ENCODE measurements at regions not wholly inside any gene's neighbourhood (a gene's known extent, or its start where the extent isn't known, plus 50 kb on each side); places are given as distances from the start of the nearest gene placed in this dataset.

DNA sequence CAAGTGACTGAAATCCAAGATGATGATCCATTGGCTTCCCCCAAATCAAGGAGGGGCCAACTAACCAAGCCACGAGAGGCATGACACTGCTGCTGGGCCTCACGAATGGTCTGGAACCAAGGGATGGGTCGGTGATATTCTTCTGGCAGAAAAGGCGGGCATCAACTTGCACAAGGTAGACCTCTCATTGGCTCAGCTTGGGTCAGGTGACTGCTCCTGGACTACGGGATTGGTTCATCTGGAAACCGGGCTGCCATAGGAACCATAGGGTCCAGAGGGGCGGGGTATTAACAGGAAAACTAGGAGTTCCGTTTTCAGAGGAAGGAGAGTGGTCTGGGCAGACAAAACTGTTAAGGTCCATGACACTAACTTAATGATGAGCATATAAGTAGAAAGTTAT, 100.9 kb downstream of the TFAP2C start:
- Histone ChIP-seq H3K36me3 (ENCODE audit: control insufficient read depth in 2 of 3, insufficient read depth in 3 of 3, low read length in 3 of 3) (no peaks in the 10 kb centered on the region), H3K4me3 (ENCODE audit: low read length in 3 of 3) (no peak overlapping the region), H3K27ac (ENCODE audit: low read depth in 2 of 2, low read length in 2 of 2) (no peak overlapping the region), H3K9ac (ENCODE audit: low read length in 3 of 3) (no peak overlapping the region), H3K4me1 (ENCODE audit: control insufficient read depth in 2 of 3, insufficient read depth in 2 of 3, low read depth in 1 of 3, low read length in 3 of 3) (no peaks in the 10 kb centered on the region), H3K27me3 (ENCODE audit: control insufficient read depth, insufficient read depth, low read length) (no peaks in the 10 kb centered on the region), H3K9me3 (ENCODE audit: control insufficient read depth in 2 of 3, insufficient read depth in 1 of 3, low read length in 3 of 3) (no peaks in the 10 kb centered on the region)
- FAIRE-seq (no peak), DNase-seq (no peak)
- TF ChIP-seq, protein P1, sequence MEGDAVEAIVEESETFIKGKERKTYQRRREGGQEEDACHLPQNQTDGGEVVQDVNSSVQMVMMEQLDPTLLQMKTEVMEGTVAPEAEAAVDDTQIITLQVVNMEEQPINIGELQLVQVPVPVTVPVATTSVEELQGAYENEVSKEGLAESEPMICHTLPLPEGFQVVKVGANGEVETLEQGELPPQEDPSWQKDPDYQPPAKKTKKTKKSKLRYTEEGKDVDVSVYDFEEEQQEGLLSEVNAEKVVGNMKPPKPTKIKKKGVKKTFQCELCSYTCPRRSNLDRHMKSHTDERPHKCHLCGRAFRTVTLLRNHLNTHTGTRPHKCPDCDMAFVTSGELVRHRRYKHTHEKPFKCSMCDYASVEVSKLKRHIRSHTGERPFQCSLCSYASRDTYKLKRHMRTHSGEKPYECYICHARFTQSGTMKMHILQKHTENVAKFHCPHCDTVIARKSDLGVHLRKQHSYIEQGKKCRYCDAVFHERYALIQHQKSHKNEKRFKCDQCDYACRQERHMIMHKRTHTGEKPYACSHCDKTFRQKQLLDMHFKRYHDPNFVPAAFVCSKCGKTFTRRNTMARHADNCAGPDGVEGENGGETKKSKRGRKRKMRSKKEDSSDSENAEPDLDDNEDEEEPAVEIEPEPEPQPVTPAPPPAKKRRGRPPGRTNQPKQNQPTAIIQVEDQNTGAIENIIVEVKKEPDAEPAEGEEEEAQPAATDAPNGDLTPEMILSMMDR (IDR thresholded peaks at IDR 0.05; ENCODE audit: borderline replicate concordance, extremely low read depth, insufficient read depth) = no peak
- intact Hi-C loops (cut with DNase I) = no loop called here

DNA sequence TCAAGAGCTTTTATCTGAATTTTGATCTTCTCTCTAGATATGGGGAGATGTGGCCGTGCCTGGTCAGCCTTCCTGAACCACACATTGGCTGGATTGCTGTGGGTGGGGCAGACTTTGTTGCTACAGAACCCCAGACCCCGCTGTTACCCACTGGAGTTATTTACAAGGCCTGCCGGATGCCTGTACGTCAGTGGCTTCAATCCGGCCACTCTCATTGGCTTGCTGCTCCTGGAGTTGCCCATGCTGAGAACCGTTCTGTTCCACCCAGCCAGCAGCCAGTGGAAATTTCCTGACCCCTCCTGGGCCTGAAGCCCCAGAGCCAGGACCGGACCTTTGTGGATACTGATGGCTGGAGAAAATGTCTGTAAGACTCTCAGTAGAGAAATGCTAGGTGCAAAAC, 101.9 kb downstream of the TFAP2C start:
- FAIRE-seq = no peak
- intact Hi-C loops (cut with DNase I) = no loop called here
- no peak for DNase-seq
- Histone ChIP-seq H3K27ac (ENCODE audit: low read depth in 2 of 2, low read length in 2 of 2) (no peak overlapping the region), H3K4me3 (ENCODE audit: low read length in 3 of 3) (no peak overlapping the region), H3K9me3 (ENCODE audit: control insufficient read depth in 2 of 3, insufficient read depth in 1 of 3, low read length in 3 of 3) (no peaks in the 10 kb centered on the region), H3K9ac (ENCODE audit: low read length in 3 of 3) (no peak overlapping the region), H3K27me3 (ENCODE audit: control insufficient read depth, insufficient read depth, low read length) (no peaks in the 10 kb centered on the region), H3K4me1 (ENCODE audit: control insufficient read depth in 2 of 3, insufficient read depth in 2 of 3, low read depth in 1 of 3, low read length in 3 of 3) (no peaks in the 10 kb centered on the region), H3K36me3 (ENCODE audit: control insufficient read depth in 2 of 3, insufficient read depth in 3 of 3, low read length in 3 of 3) (no peaks in the 10 kb centered on the region)
- TF ChIP-seq, protein P1 (IDR thresholded peaks at IDR 0.05; ENCODE audit: borderline replicate concordance, extremely low read depth, insufficient read depth) = no peak

DNA sequence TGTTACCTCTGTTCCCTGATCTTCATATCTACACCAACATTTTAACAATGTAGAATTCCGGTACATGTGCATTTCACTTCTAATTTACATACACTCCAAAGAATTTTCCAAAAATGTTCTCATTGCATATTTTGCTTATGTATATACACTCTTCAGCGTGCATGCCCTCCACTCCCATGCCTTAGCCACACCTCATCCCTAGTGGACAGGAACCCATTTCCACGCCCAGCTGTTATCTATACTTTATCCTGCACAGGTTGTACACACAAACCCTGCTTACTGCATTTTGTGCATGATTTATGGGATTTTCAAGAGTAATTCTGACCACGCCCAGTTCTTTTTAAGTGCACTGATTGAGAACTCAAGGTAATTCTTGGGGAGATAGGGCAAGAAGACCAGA, 102.4 kb downstream of the TFAP2C start:
- Histone ChIP-seq H3K4me1 (ENCODE audit: control insufficient read depth in 2 of 3, insufficient read depth in 2 of 3, low read depth in 1 of 3, low read length in 3 of 3) (no peaks in the 10 kb centered on the region), H3K27ac (ENCODE audit: low read depth in 2 of 2, low read length in 2 of 2) (no peak overlapping the region), H3K4me3 (ENCODE audit: low read length in 3 of 3) (no peak overlapping the region), H3K27me3 (ENCODE audit: control insufficient read depth, insufficient read depth, low read length) (no peaks in the 10 kb centered on the region), H3K9me3 (ENCODE audit: control insufficient read depth in 2 of 3, insufficient read depth in 1 of 3, low read length in 3 of 3) (no peaks in the 10 kb centered on the region), H3K36me3 (ENCODE audit: control insufficient read depth in 2 of 3, insufficient read depth in 3 of 3, low read length in 3 of 3) (no peaks in the 10 kb centered on the region), H3K9ac (ENCODE audit: low read length in 3 of 3) (no peak overlapping the region)
- TF ChIP-seq, protein P1 (IDR thresholded peaks at IDR 0.05; ENCODE audit: borderline replicate concordance, extremely low read depth, insufficient read depth) = no peak
- DNase-seq = no peak
- intact Hi-C loops (cut with DNase I) = no loop called here
- no peak for FAIRE-seq

DNA sequence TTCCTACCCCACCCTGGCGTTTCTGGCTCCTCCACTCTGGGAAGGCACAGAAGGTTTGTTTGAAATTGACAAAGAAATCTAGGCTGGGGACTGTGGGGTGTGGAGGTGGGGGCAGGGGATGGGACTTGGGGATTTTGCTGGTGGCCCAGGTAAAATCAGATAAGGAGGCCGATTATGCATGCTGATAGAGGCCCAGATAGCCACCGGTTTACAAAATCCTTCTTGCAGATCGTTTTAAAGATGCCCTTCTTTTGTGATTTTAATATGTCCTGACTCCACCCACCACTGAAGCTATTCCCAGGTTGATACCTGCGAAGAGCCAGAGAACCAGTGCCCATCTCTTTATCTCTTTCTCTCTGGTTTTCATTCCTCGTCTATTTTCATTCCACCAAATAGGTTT, 104.9 kb downstream of the TFAP2C start:
- FAIRE-seq (no peak), DNase-seq (no peak)
- no peak overlapping the region for H3K27ac ChIP-seq (ENCODE audit: low read depth in 2 of 2, low read length in 2 of 2)
- intact Hi-C loops (cut with DNase I) = no loop called here
- H3K4me3 ChIP-seq (ENCODE audit: low read length in 3 of 3) = no peak overlapping the region
- no peaks in the 10 kb centered on the region for H3K4me1 ChIP-seq (ENCODE audit: control insufficient read depth in 2 of 3, insufficient read depth in 2 of 3, low read depth in 1 of 3, low read length in 3 of 3)
- TF ChIP-seq, protein P1 (IDR thresholded peaks at IDR 0.05; ENCODE audit: borderline replicate concordance, extremely low read depth, insufficient read depth) = no peak
- no peaks in the 10 kb centered on the region for H3K9me3 ChIP-seq (ENCODE audit: control insufficient read depth in 2 of 3, insufficient read depth in 1 of 3, low read length in 3 of 3)
- no peaks in the 10 kb centered on the region for H3K36me3 ChIP-seq (ENCODE audit: control insufficient read depth in 2 of 3, insufficient read depth in 3 of 3, low read length in 3 of 3)
- no peaks in the 10 kb centered on the region for H3K27me3 ChIP-seq (ENCODE audit: control insufficient read depth, insufficient read depth, low read length)
- no peak overlapping the region for H3K9ac ChIP-seq (ENCODE audit: low read length in 3 of 3)

Measured in kidney (tissue), 13 donors.